ENCODE measurements at regions not wholly inside any gene's neighbourhood (a gene's known extent, or its start where the extent isn't known, plus 50 kb on each side); places are given as distances from the start of the nearest gene placed in this dataset.
"Not testable (repeated sequence)": the region's sequence is repeated elsewhere in the genome, so short reads cannot be mapped to it uniquely, and the experiment has no call there.

GRCh38 chr7:87007038-87007437 is 52.4 kb downstream of the ELAPOR2 start:
- DNase-seq: no peak

- no peak for DNase-seq
Observed at GRCh38 chr7:87004956-87005355, 54.5 kb downstream of the ELAPOR2 start.

- DNase-seq: no peak
Observed at GRCh38 chr7:87003872-87004798, 55.3 kb downstream of the ELAPOR2 start.

GRCh38 chr7:87001214-87001613 is 58.2 kb downstream of the ELAPOR2 start:
- DNase-seq: peak; percentile 48

DNA sequence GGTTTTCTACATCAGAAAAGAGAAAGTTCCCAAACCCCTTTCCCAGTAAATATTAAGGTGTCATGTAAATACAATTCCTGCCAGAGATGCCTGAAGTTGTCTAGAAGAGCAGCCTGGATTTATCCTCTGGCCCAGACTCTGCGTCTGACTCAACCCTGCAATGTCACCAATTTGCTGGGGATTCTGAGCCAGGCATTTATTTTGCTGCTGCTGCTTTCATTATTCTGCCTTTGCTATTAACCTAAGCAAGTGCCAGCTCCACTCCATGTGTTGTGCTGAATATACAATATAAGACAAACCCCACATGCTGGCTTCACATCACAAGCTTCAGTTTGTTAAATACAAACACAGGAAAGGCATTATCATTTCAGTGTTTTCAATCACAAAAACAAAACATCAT is 59.1 kb downstream of the ELAPOR2 start:
- no peak for DNase-seq

DNA sequence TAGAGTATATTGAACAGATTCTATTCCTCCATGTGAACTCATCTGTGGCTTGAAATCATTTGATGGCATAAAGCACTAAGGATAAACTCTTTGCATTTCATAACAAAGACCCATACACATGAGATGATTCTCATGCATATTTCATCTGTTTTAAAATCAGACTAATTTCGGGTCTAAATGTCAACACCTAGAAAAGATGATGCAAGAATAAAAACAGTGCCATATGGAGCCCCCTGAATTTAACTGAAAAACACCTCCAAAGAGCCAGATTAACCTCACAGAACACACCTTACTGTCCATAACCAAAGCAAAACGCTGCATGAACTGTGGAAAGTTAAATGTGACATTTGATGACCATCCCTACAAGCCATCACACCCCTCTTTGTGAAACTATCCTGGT is 59.7 kb downstream of the ELAPOR2 start:
- no peak for DNase-seq

DNA sequence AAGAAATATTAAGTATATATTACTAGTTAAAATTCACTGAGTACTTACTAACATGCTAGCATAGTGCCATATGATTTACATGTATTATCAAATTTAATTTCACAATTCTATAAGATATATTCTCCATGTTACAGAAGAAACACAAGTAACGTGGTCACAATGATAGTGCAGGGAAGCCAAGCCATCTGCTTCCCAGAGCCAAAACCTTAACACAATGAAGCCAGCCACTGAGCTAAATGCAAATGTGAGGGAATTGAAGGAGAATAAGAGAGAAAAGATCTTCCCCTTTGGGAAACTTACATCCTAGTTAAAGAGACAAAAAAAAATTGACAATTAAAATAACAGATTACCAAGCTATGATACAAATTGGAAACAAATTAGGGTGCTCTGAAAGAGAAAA is 63.6 kb downstream of the ELAPOR2 start:
- DNase-seq: no peak

DNA sequence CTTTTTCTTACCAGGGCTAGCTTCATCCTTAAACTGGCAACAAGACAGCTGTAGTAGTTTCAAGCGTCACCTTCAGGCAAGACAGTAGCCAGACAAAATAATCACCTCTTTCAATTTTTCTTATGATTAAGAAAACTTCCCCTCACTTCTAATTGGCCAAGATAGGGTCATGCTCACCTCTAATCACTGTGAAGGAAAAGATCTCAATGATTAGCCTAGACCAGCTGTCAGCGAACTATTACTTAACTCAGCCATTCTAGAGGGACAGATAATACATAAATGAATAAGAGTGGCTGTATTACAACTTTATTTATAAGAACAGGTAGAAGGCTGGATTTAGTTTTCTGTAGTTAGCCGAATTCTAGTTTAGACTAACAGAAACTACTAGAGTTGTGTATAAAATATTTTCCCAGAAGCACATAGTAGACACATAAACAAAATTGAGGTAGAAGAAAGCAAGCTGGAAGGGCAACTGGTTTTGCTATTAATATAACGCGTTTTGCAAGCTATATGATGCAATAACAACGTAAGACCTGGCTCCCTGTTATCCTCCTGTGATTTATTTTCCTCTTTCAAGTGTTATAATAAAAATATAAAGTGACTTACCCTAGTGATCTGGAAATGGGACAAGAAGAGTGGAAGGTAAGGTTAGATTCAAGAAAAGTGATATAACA is 64.3 kb downstream of the ELAPOR2 start:
- no peak for DNase-seq

DNA sequence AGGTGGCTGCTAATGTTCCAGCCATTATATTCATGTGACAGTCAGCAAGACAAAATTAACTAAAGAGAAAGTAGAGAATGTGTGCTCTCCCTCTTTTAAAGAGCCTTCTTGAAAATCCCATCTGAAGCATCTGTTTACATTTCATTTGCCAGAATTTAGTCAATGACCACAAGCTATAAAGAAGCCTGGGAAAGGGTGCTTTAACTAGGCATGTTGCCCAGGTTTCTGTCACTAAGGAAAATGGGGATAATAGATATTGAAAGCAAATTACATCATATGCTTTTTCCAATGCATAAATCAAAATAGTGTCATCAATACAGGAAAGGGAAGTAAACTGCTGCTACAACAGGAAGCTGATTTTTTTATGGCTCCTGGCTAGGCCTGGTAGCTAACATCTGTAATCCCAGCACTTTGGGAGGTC is 67.7 kb downstream of the ELAPOR2 start:
- no peak for DNase-seq

- no peak for DNase-seq
Observed at GRCh38 chr7:86991093-86991769, 68.2 kb downstream of the ELAPOR2 start.

- no peak for DNase-seq
Observed at GRCh38 chr7:86989407-86989806, 70.0 kb downstream of the ELAPOR2 start.

- DNase-seq: not testable (repeated sequence)
Observed at GRCh38 chr7:86987834-86988233, 71.6 kb downstream of the ELAPOR2 start.

- not testable (repeated sequence) for DNase-seq
Observed at GRCh38 chr7:86987358-86987757, 72.1 kb downstream of the ELAPOR2 start.

- DNase-seq: not testable (repeated sequence)
Observed at GRCh38 chr7:86985342-86985741, 74.1 kb downstream of the ELAPOR2 start.

- not testable (repeated sequence) for DNase-seq
Observed at GRCh38 chr7:86983654-86984053, 75.8 kb downstream of the ELAPOR2 start.

GRCh38 chr7:86981937-86982336 is 77.5 kb downstream of the ELAPOR2 start:
- DNase-seq: not testable (repeated sequence)

DNA sequence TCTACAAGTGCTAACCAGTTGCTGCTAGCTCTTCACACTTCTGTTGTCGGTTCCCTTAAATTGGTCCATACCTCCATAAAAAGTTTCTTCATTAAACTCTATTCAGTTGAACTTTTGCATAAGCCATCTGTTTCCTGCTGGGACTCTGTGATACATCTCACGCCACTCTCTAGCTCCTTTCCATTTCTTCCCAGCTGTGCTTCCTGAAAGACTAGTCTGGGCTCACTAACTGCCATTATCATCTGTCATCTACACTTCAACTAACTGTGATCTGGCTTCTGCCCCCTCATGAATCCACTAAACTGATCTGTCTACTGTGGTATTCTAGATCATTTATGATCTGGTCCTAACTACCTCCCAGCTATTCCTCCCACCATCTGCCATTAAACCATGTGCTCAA is 78.3 kb downstream of the ELAPOR2 start:
- DNase-seq: no peak

GRCh38 chr7:86980223-86980622 is 79.2 kb downstream of the ELAPOR2 start:
- DNase-seq: no peak

DNA sequence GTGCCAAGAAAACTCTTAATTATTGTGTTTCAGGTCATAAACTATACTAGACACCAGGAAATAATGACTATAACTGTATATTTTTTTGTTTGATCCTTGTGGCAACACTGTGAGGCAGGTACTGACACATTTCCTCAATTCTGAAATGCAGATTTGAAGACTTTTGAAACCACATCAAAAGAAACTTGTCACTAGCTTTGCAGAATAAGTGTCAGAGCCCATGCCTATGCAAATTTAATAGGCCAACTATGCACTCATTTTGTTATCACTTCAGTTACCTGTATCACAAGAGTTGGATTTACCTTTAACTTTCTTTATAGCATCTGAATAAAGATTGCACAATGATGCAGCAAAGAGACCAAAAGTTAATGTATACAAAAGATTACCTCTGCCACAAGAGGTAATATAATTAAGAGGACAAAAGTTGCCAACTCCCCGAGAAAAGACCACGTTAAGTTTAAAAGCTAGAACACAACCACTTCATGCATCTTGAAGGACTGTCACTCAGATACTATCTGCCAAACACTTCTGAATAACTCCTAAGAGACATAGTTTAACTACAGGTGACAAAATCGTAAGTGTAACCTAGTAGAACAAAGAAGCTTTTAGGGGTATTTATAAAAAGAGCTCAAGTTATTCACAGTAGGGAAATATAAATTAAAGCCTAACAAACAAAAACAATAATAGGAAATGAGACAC is 80.5 kb downstream of the ELAPOR2 start:
- DNase-seq: no peak

DNA sequence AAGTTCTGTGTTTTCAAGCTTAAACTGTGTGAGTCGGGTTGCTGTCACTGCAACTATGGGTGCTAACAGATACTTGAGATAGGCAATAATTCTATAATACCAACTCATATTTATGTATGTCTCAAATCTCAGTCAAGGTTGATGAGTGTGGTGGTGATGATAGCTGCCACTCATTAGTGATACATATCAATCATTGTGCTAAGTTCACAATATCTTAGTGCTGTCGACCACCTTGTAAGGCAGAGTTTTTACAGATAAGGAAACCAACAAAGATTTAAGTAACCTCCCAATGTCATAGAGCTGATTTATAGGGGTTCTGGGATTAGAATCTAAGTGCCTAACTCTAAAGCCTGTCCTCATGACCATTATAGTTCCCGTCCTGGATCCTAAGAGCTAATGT is 82.5 kb downstream of the ELAPOR2 start:
- DNase-seq: no peak

DNA sequence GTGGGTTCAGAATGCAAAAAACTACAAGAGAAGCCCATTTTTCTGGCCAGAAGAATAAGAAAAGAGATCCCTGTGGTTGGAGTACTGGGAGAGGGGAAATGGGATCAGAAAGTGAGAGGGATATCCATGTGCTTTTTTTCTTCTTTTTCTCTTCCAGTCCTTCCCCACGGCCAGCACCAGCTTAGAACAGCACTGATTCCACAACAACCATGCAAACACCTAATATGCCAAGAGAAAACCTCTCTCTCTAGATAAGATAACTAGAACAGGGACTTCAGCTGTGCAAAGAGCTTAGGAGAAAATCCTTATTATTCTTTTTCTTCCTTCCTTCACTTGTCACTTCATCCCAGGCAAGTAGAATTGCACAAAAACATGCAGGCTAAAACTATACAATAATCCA is 83.5 kb downstream of the ELAPOR2 start:
- no peak for DNase-seq

GRCh38 chr7:86975449-86975848 is 84.0 kb downstream of the ELAPOR2 start:
- DNase-seq: no peak

DNA sequence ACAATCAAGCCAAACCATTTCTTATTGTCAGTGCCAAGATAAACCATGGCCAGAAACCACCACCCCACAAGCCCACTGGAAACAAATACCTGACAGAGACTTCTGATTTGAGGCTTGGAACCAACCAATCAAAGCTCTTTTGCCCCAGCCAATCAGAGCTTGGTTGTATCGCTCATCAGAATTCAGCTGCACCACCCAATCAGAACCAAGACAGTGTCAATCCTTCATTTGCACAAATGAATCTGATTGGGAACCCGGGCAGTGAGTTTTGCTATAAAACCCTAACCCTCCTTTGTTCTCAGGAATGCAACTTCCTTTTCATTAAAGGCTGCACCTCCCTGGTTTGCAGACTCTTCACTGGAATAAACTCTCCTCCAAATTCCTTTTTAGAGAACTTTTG is 87.4 kb downstream of the ELAPOR2 start:
- no peak for DNase-seq
